Ovary (tissue), 3 donors: ENCODE measurements at regions not wholly inside any gene's neighbourhood (a gene's known extent, or its start where the extent isn't known, plus 50 kb on each side); places are given as distances from the start of the nearest gene placed in this dataset.

ENCODE experiments used
- CTCF ChIP-seq, 3 donors: fragments of 450-650 bp in 2 of 3; fragments of 200-600 bp in 1 of 3; IDR thresholded peaks; one replicate each; pipeline versions ENCODE4 v1.5.1 to v1.8.0; 2016 to 2022; ENCODE audit warnings: antibody characterized with exemption in 3 of 3, mild to moderate bottlenecking in 1 of 3
- EP300 ChIP-seq: sonication (generic); formaldehyde crosslinking; IDR thresholded peaks from one replicate; pipeline ENCODE4 v1.6.1; 2017; ENCODE audit warnings: antibody characterized with exemption
- POLR2A ChIP-seq: fragments of 450-650 bp; IDR thresholded peaks from one replicate; pipeline ENCODE4 v1.6.1; 2017; ENCODE audit warnings: antibody characterized with exemption, mild to moderate bottlenecking, moderate library complexity
- donor health status: DM: no; HTN: no; CAD: no.

- TF ChIP-seq CTCF (IDR thresholded peaks at IDR 0.05) (no peak), EP300 (no peak), POLR2A (no peak)
These were observed 2375.1 kb upstream of the AGA start for GRCh38 chr4:179817317-179817716.
